GM19463 (cell line): ENCODE measurements at regions not wholly inside any gene's neighbourhood (a gene's known extent, or its start where the extent isn't known, plus 50 kb on each side); places are given as distances from the start of the nearest gene placed in this dataset.

ENCODE experiments used
- ATAC-seq: cut with Tn5 transposase; IDR thresholded peaks from one replicate; pipeline ENCODE4 v1.9.1; 2021; ENCODE audit warnings: mild to moderate bottlenecking, moderate library complexity; ENCODE audit not compliant: unreplicated experiment

GRCh38 chr1:57479471-57479870, 55.6 kb upstream of the DAB1 start:
- no peak for ATAC-seq

- no peak for ATAC-seq
These were observed 51.5 kb upstream of the DAB1 start for GRCh38 chr1:57475366-57475765.

- ATAC-seq = no peak
These were observed 50.4 kb upstream of the DAB1 start for GRCh38 chr1:57474137-57474750.
